ENCODE measurements at regions not wholly inside any gene's neighbourhood (a gene's known extent, or its start where the extent isn't known, plus 50 kb on each side); places are given as distances from the start of the nearest gene placed in this dataset.

DNA sequence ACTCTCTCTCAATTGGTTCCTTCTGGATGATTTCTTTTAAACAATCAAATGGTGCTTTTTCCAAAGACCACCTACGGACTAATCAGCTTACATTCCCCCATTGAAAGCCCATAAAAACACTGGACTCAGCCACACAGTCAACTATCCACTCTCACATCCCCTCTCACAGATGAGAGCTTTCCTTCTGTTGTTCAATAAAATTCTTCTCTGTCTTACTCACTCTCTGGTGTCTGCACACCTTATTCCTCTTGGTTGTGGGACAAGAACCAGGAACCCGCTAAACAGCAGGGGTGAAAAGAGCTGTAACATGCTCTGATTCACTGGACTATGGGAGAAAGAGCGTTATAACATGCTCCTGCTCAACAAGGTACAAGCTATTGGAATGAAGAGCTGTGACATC is 2896.2 kb downstream of the PCDH9 start:
- TF ChIP-seq EZH2 (IDR thresholded peaks at IDR 0.05) (no peak), POLR2AphosphoS5 (IDR thresholded peaks at IDR 0.05; ENCODE audit: borderline replicate concordance, low read depth, low read length) (no peak), FOXP2 (optimal IDR thresholded peaks at IDR 0.05; ENCODE audit: control extremely low read depth, extremely low read length, insufficient read depth) (no peak)
